ENCODE measurements at regions not wholly inside any gene's neighbourhood (a gene's known extent, or its start where the extent isn't known, plus 50 kb on each side); places are given as distances from the start of the nearest gene placed in this dataset.
"Not testable (repeated sequence)": the region's sequence is repeated elsewhere in the genome, so short reads cannot be mapped to it uniquely, and the experiment has no call there.

GRCh38 chr3:193029800-193030199, 112.1 kb upstream of the MB21D2 start:
- no peaks in the 10 kb centered on the region for H3K36me3 Mint-ChIP-seq (ENCODE audit: low read depth)
- no peak overlapping the region for H3K4me3 Mint-ChIP-seq
- peaks cover 7% of the 10 kb centered on the region for H3K27me3 Mint-ChIP-seq
- no peaks in the 10 kb centered on the region for H3K9me3 Mint-ChIP-seq
- peaks cover 3% of the 10 kb centered on the region for H3K4me1 Mint-ChIP-seq (ENCODE audit: low read depth)
- no peak overlapping the region for H3K27ac Mint-ChIP-seq

- H3K27ac Mint-ChIP-seq = no peak overlapping the region
- H3K4me3 Mint-ChIP-seq = no peak overlapping the region
- H3K4me1 Mint-ChIP-seq (ENCODE audit: low read depth) = peaks cover 3% of the 10 kb centered on the region
- H3K9me3 Mint-ChIP-seq = no peaks in the 10 kb centered on the region
- H3K36me3 Mint-ChIP-seq (ENCODE audit: low read depth) = no peaks in the 10 kb centered on the region
- peaks cover 7% of the 10 kb centered on the region for H3K27me3 Mint-ChIP-seq
These were observed 112.6 kb upstream of the MB21D2 start for GRCh38 chr3:193030276-193030675.

- H3K9me3 Mint-ChIP-seq = no peaks in the 10 kb centered on the region
These were observed 114.3 kb upstream of the MB21D2 start for GRCh38 chr3:193031911-193032310.

GRCh38 chr3:193033226-193033780, 115.6 kb upstream of the MB21D2 start:
- Mint-ChIP-seq H3K27ac (no peak overlapping the region), H3K9me3 (no peaks in the 10 kb centered on the region), H3K4me1 (ENCODE audit: low read depth) (peaks cover 3% of the 10 kb centered on the region), H3K27me3 (peaks cover 7% of the 10 kb centered on the region), H3K36me3 (ENCODE audit: low read depth) (no peaks in the 10 kb centered on the region), H3K4me3 (no peak overlapping the region)

More at GRCh38 chr3:193031911-193032310, 114.3 kb upstream of the MB21D2 start:
- no peak overlapping the region for H3K4me3 Mint-ChIP-seq
- H3K4me1 Mint-ChIP-seq (ENCODE audit: low read depth) = peaks cover 3% of the 10 kb centered on the region
- H3K36me3 Mint-ChIP-seq (ENCODE audit: low read depth) = no peaks in the 10 kb centered on the region
- H3K27ac Mint-ChIP-seq = no peak overlapping the region
- peaks cover 7% of the 10 kb centered on the region for H3K27me3 Mint-ChIP-seq

GRCh38 chr3:193037828-193038227, 120.2 kb upstream of the MB21D2 start:
- H3K36me3 Mint-ChIP-seq (ENCODE audit: low read depth); H3K27me3 Mint-ChIP-seq; H3K9me3 Mint-ChIP-seq: not testable (repeated sequence)

GRCh38 chr3:193039058-193039457, 121.4 kb upstream of the MB21D2 start:
- Mint-ChIP-seq H3K9me3 (no peaks in the 10 kb centered on the region), H3K27me3 (peaks cover 3% of the 10 kb centered on the region), H3K36me3 (ENCODE audit: low read depth) (no peaks in the 10 kb centered on the region), H3K27ac (no peak overlapping the region), H3K4me3 (no peak overlapping the region), H3K4me1 (ENCODE audit: low read depth) (no peaks in the 10 kb centered on the region)

More at GRCh38 chr3:193037828-193038227, 120.2 kb upstream of the MB21D2 start:
- not testable (repeated sequence) for H3K4me3 Mint-ChIP-seq; H3K27ac Mint-ChIP-seq; H3K4me1 Mint-ChIP-seq (ENCODE audit: low read depth)

- Mint-ChIP-seq H3K27me3 (no peaks in the 10 kb centered on the region), H3K9me3 (no peaks in the 10 kb centered on the region), H3K36me3 (ENCODE audit: low read depth) (no peaks in the 10 kb centered on the region), H3K4me1 (ENCODE audit: low read depth) (no peaks in the 10 kb centered on the region), H3K27ac (peak overlapping the region; percentile 54), H3K4me3 (no peak overlapping the region)
These were observed 123.4 kb upstream of the MB21D2 start for GRCh38 chr3:193040836-193041672.

- H3K27me3 Mint-ChIP-seq = no peaks in the 10 kb centered on the region
- no peaks in the 10 kb centered on the region for H3K36me3 Mint-ChIP-seq (ENCODE audit: low read depth)
- no peaks in the 10 kb centered on the region for H3K9me3 Mint-ChIP-seq
- no peak overlapping the region for H3K27ac Mint-ChIP-seq
- no peak overlapping the region for H3K4me3 Mint-ChIP-seq
- H3K4me1 Mint-ChIP-seq (ENCODE audit: low read depth) = no peaks in the 10 kb centered on the region
These were observed 128.7 kb upstream of the MB21D2 start for GRCh38 chr3:193046371-193046770.

GRCh38 chr3:193047461-193047860, 129.8 kb upstream of the MB21D2 start:
- not testable (repeated sequence) for H3K36me3 Mint-ChIP-seq (ENCODE audit: low read depth); H3K27me3 Mint-ChIP-seq; H3K27ac Mint-ChIP-seq; H3K9me3 Mint-ChIP-seq; H3K4me1 Mint-ChIP-seq (ENCODE audit: low read depth); H3K4me3 Mint-ChIP-seq

- Mint-ChIP-seq H3K36me3 (ENCODE audit: low read depth) (no peaks in the 10 kb centered on the region), H3K4me1 (ENCODE audit: low read depth) (no peaks in the 10 kb centered on the region), H3K27me3 (no peaks in the 10 kb centered on the region), H3K9me3 (no peaks in the 10 kb centered on the region), H3K27ac (no peak overlapping the region), H3K4me3 (no peak overlapping the region)
These were observed 130.5 kb upstream of the MB21D2 start for GRCh38 chr3:193048127-193048526.

- Mint-ChIP-seq H3K9me3 (no peaks in the 10 kb centered on the region), H3K27me3 (no peaks in the 10 kb centered on the region), H3K27ac (no peak overlapping the region), H3K36me3 (ENCODE audit: low read depth) (no peaks in the 10 kb centered on the region), H3K4me3 (no peak overlapping the region), H3K4me1 (ENCODE audit: low read depth) (no peaks in the 10 kb centered on the region)
These were observed 132.3 kb upstream of the MB21D2 start for GRCh38 chr3:193049935-193050334.

- no peaks in the 10 kb centered on the region for H3K9me3 Mint-ChIP-seq
- no peaks in the 10 kb centered on the region for H3K36me3 Mint-ChIP-seq (ENCODE audit: low read depth)
- H3K4me3 Mint-ChIP-seq = no peak overlapping the region
- no peaks in the 10 kb centered on the region for H3K4me1 Mint-ChIP-seq (ENCODE audit: low read depth)
- no peaks in the 10 kb centered on the region for H3K27me3 Mint-ChIP-seq
- H3K27ac Mint-ChIP-seq = no peak overlapping the region
These were observed 133.7 kb upstream of the MB21D2 start for GRCh38 chr3:193051314-193051713.

GRCh38 chr3:193052354-193053045, 134.8 kb upstream of the MB21D2 start:
- no peaks in the 10 kb centered on the region for H3K27me3 Mint-ChIP-seq
- no peaks in the 10 kb centered on the region for H3K4me1 Mint-ChIP-seq (ENCODE audit: low read depth)
- H3K27ac Mint-ChIP-seq = no peak overlapping the region
- H3K4me3 Mint-ChIP-seq = no peak overlapping the region
- no peaks in the 10 kb centered on the region for H3K9me3 Mint-ChIP-seq
- no peaks in the 10 kb centered on the region for H3K36me3 Mint-ChIP-seq (ENCODE audit: low read depth)

GRCh38 chr3:193053046-193053435, 135.4 kb upstream of the MB21D2 start:
- peaks cover 4% of the 10 kb centered on the region for H3K27me3 Mint-ChIP-seq
- H3K4me1 Mint-ChIP-seq (ENCODE audit: low read depth) = no peaks in the 10 kb centered on the region
- H3K36me3 Mint-ChIP-seq (ENCODE audit: low read depth) = no peaks in the 10 kb centered on the region
- no peaks in the 10 kb centered on the region for H3K9me3 Mint-ChIP-seq
- no peak overlapping the region for H3K4me3 Mint-ChIP-seq
- H3K27ac Mint-ChIP-seq = no peak overlapping the region

GRCh38 chr3:193055352-193055751, 137.7 kb upstream of the MB21D2 start:
- peaks cover 4% of the 10 kb centered on the region for H3K27me3 Mint-ChIP-seq
- H3K9me3 Mint-ChIP-seq = no peaks in the 10 kb centered on the region
- H3K27ac Mint-ChIP-seq = no peak overlapping the region
- H3K4me1 Mint-ChIP-seq (ENCODE audit: low read depth) = no peaks in the 10 kb centered on the region
- H3K36me3 Mint-ChIP-seq (ENCODE audit: low read depth) = no peaks in the 10 kb centered on the region
- no peak overlapping the region for H3K4me3 Mint-ChIP-seq
